ENCODE measurements at regions not wholly inside any gene's neighbourhood (a gene's known extent, or its start where the extent isn't known, plus 50 kb on each side); places are given as distances from the start of the nearest gene placed in this dataset.

DNA sequence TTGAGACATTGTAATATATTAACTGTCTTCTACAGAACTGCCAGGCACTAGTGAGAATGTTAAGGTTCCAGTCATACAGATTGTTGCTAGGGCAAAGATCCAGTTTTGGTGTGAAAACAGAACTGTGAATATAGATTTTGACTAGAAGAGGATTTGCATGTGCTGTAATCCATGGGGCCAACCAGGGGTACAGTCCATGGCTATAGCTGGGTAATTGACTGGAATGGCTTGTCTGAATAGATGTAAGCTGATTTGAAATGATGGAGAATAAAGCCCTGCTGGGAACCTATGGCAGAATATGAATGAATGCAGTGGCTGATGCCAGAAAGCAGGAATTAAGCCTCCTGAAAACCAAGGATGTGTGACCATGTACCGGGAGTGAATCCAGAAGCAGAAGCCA lies 748.5 kb upstream of the CDH10 start:
- DNase-seq (ENCODE audit: low spot score in 2 of 2): no peak
- no peak overlapping the region for H3K4me3 ChIP-seq (ENCODE audit: low read depth, poor library complexity, severe bottlenecking)
- intact Hi-C loops (cut with DNase I; ENCODE audit: low total_unique reads): no loop called here
- no peak for TF ChIP-seq POLR2A (IDR thresholded peaks at IDR 0.05)
- TF ChIP-seq, protein P1, sequence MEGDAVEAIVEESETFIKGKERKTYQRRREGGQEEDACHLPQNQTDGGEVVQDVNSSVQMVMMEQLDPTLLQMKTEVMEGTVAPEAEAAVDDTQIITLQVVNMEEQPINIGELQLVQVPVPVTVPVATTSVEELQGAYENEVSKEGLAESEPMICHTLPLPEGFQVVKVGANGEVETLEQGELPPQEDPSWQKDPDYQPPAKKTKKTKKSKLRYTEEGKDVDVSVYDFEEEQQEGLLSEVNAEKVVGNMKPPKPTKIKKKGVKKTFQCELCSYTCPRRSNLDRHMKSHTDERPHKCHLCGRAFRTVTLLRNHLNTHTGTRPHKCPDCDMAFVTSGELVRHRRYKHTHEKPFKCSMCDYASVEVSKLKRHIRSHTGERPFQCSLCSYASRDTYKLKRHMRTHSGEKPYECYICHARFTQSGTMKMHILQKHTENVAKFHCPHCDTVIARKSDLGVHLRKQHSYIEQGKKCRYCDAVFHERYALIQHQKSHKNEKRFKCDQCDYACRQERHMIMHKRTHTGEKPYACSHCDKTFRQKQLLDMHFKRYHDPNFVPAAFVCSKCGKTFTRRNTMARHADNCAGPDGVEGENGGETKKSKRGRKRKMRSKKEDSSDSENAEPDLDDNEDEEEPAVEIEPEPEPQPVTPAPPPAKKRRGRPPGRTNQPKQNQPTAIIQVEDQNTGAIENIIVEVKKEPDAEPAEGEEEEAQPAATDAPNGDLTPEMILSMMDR (IDR thresholded peaks at IDR 0.05): no peak
- 78 to 81% methylated on average over 1 of the region's 1 CpG for WGBS, 2 donors

DNA sequence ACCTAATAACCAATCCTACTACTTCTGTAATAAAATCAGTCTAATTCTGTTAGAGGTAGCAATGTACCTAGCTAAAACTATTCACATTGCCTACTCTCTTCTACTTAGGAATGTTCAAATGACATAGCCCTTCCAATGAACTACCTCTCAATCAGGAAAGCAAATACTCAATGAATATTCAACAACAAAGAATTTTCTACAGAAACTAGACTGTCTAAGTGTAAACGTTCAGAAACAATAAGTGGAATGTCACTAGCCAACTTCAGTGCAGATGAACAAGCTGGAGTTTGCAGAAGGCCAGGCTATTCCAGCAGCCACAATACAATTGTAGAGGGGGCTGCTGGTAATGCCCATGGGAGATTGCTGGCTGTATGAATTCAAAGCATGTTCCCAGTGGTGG lies 743.2 kb upstream of the CDH10 start:
- TF ChIP-seq, protein P1 (IDR thresholded peaks at IDR 0.05): no peak
- TF ChIP-seq POLR2A (IDR thresholded peaks at IDR 0.05): no peak
- WGBS, 2 donors: 62 to 69% methylated on average over 1 of the region's 1 CpG
- H3K4me3 ChIP-seq (ENCODE audit: low read depth, poor library complexity, severe bottlenecking): no peak overlapping the region
- intact Hi-C loops (cut with DNase I; ENCODE audit: low total_unique reads): no loop called here
- DNase-seq (ENCODE audit: low spot score in 2 of 2): no peak

DNA sequence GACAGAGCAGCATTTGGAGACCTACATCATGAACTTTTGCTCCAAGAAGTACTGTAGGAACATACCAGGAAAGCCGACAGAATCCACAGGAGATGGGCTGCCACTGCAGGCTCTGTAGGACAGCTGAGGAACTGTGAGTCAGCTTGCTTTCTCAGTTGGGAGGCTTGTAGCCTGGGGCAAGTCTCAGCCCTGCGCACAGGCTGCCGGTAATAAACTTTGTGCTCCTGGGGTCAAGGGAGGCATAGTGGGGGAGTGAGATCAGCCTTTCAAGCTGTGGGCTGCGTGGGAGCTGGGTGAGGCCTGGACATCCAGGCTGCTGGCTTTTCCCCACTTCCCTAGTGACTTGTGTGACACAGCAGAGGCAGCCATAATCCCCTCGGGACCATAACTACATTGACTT lies 718.0 kb upstream of the CDH10 start:
- no peak overlapping the region for H3K4me3 ChIP-seq (ENCODE audit: low read depth, poor library complexity, severe bottlenecking)
- intact Hi-C loops (cut with DNase I; ENCODE audit: low total_unique reads): no loop called here
- no peak for DNase-seq (ENCODE audit: low spot score in 2 of 2)
- WGBS, 2 donors: 78 to 85% methylated on average over 5 of the region's 5 CpGs
- TF ChIP-seq, protein P1 (IDR thresholded peaks at IDR 0.05): no peak
- no peak for TF ChIP-seq POLR2A (IDR thresholded peaks at IDR 0.05)

DNA sequence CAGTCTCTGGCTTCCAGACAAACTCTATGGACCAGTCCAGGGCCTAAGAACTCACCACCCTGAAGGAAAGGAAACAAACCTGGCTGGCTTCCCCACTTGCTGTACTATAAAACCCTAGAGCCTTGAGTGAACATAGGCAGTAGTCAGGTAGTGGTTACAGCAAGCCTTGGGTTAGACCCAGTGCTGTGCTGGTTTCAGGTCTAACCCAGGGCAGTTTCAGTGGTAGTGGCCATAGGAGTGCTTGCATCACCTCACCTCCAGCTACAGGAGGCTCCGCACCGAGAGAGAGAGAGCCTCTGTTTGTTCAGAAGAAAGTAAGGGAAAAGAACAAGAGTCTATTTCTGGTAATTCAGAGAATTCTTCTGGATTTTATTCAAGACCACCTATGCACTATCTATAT lies 714.1 kb upstream of the CDH10 start:
- no peak overlapping the region for H3K4me3 ChIP-seq (ENCODE audit: low read depth, poor library complexity, severe bottlenecking)
- no peak for DNase-seq (ENCODE audit: low spot score in 2 of 2)
- no peak for TF ChIP-seq POLR2A (IDR thresholded peaks at IDR 0.05)
- TF ChIP-seq, protein P1 (IDR thresholded peaks at IDR 0.05): no peak
- intact Hi-C loops (cut with DNase I; ENCODE audit: low total_unique reads): no loop called here
- 70 to 77% methylated on average over 2 of the region's 2 CpGs for WGBS, 2 donors

DNA sequence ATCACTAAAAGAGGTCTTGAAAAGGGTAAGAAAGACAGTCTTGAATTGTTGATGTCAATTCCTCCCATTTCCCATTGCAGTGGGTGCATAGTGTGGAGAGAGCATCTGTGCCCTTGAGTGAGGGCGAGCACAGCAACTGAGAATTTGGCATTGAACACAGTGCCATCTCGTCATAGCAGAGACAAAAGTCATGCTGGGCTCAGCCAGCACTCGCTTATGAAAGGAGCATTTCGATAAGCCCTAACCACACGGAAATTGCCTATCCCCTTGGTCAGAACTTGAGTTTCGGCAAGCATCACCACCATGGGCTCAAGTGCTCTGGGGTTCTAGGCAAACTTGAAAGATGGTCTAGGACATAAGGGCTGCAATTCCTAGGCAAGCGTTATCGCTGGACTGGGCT lies 712.8 kb upstream of the CDH10 start:
- 85 to 93% methylated on average over 8 of the region's 8 CpGs for WGBS, 2 donors
- no peak for TF ChIP-seq POLR2A (IDR thresholded peaks at IDR 0.05)
- TF ChIP-seq, protein P1 (IDR thresholded peaks at IDR 0.05): no peak
- no peak overlapping the region for H3K4me3 ChIP-seq (ENCODE audit: low read depth, poor library complexity, severe bottlenecking)
- intact Hi-C loops (cut with DNase I; ENCODE audit: low total_unique reads): no loop called here
- no peak for DNase-seq (ENCODE audit: low spot score in 2 of 2)

DNA sequence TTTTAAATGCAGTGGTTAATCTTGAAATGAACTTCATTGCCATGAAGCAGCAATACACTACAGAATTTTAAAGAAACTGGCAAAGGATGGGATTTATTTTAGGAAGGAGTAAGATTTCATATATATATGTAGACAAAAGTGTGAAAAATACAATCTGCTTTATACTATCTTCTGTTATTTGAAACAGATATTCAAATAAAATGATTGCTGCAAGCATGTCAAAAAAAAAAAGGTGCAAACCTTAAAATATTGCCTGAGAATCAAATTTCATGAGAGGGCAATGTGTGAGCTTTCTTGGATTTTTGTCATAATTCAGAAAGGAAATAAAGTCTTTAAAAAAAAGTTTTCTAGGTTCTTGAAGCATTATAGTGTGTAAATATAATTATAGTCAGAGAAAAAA lies 705.0 kb upstream of the CDH10 start:
- intact Hi-C loops (cut with DNase I; ENCODE audit: low total_unique reads): no loop called here
- no peak for DNase-seq (ENCODE audit: low spot score in 2 of 2)
- TF ChIP-seq, protein P1 (IDR thresholded peaks at IDR 0.05): no peak
- no peak for TF ChIP-seq POLR2A (IDR thresholded peaks at IDR 0.05)
- no peak overlapping the region for H3K4me3 ChIP-seq (ENCODE audit: low read depth, poor library complexity, severe bottlenecking)

Measured in lower leg skin (tissue), 4 donors.